DND-41 (cell line): ENCODE measurements at regions not wholly inside any gene's neighbourhood (a gene's known extent, or its start where the extent isn't known, plus 50 kb on each side); places are given as distances from the start of the nearest gene placed in this dataset.

Source experiments
- ATAC-seq: fragments of 200-7000 bp; cut with Tn5 transposase; 3 replicates; pipeline ENCODE4 v1.9.1; 2021; ENCODE audit warnings: low read depth; ENCODE audit not compliant: insufficient read depth
- DNase-seq: peaks from one replicate; pipeline ENCODE4 v3.0.0-alpha.2; 2020
- H2AFZ ChIP-seq: 2 replicates; pipeline ENCODE4 v1.6.0; 2012; ENCODE audit warnings: low read depth, low read length
- H3K27ac ChIP-seq: 2 replicates; pipeline ENCODE4 v1.5.1; 2012; ENCODE audit warnings: low read length, inconsistent platforms
- H3K27me3 ChIP-seq: fragments of 200-600 bp; sonication (generic); 2 replicates; pipeline ENCODE4 v1.6.0; 2012; ENCODE audit warnings: low read length, mild to moderate bottlenecking, inconsistent platforms; ENCODE audit not compliant: insufficient read depth, poor library complexity
- H3K36me3 ChIP-seq: 2 replicates; pipeline ENCODE4 v1.5.1; 2012; ENCODE audit warnings: low read length, inconsistent platforms; ENCODE audit not compliant: insufficient read depth
- H3K4me1 ChIP-seq: 2 replicates; pipeline ENCODE4 v1.5.1; 2012; ENCODE audit warnings: mild to moderate bottlenecking, low read length; ENCODE audit not compliant: insufficient read depth
- H3K4me2 ChIP-seq: 2 replicates; pipeline ENCODE4 v1.6.0; 2012; ENCODE audit warnings: mild to moderate bottlenecking, moderate library complexity, low read length, inconsistent platforms; ENCODE audit not compliant: insufficient read depth
- H3K4me3 ChIP-seq, 2 experiments: fragments of 200-600 bp in 1 of 2; shearing (Covaris generic) in 1 of 2; 2 replicates each; pipeline ENCODE4 v1.5.1; 2012 to 2016; ENCODE audit warnings: inconsistent platforms in 2 of 2, low read length in 2 of 2, mild to moderate bottlenecking in 2 of 2, low read depth in 1 of 2, moderate library complexity in 1 of 2
- H3K79me2 ChIP-seq: 2 replicates; pipeline ENCODE4 v1.6.0; 2012; ENCODE audit warnings: low read length, inconsistent platforms; ENCODE audit not compliant: insufficient read depth
- H3K9ac ChIP-seq: 2 replicates; pipeline ENCODE4 v1.6.0; 2012; ENCODE audit warnings: low read depth, mild to moderate bottlenecking, inconsistent platforms, low read length, moderate library complexity
- H3K9me3 ChIP-seq: 2 replicates; pipeline ENCODE4 v1.5.1; 2012; ENCODE audit warnings: low read length, moderate library complexity, mild to moderate bottlenecking, inconsistent platforms; ENCODE audit not compliant: insufficient read depth, severe bottlenecking
- H4K20me1 ChIP-seq: 2 replicates; pipeline ENCODE4 v1.6.0; 2012; ENCODE audit warnings: low read length; ENCODE audit not compliant: insufficient read depth
- EZH2 ChIP-seq: IDR thresholded peaks from 3 replicates; pipeline ENCODE4 v1.6.1; 2012; ENCODE audit warnings: borderline replicate concordance, low read depth, mild to moderate bottlenecking, moderate library complexity, low read length, inconsistent platforms; ENCODE audit not compliant: severe bottlenecking
- TF ChIP-seq, protein P1 (sequence below): IDR thresholded peaks from 2 replicates; pipeline ENCODE4 v1.5.1; 2012; ENCODE audit warnings: borderline replicate concordance, low read length, moderate library complexity, mild to moderate bottlenecking; ENCODE audit not compliant: poor library complexity, severe bottlenecking; ENCODE audit errors: extremely low read depth

DNA sequence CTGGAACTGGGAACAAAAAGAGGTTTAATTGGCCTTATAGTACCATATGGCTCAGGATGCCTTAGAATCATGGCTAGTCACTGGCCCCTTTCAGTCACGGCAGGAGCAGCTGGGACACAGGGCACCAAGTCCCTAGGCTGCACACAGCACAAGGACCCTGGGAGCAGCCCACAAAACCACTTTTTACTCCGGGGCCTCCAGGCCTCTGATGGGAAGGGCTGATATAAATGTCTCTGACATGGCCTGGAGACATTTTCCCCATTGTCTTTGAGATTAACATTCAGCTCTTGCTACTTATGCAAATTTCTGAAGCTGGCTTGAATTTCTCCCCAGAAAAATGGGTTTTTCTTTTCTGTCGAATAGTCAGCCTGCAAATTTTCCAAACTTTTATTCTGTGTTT is 1026.4 kb upstream of the COX7C start:
- Histone ChIP-seq H3K27ac (no peak overlapping the region), H3K36me3 (no peaks in the 10 kb centered on the region), H3K79me2 (no peaks in the 10 kb centered on the region), H3K27me3 (no peaks in the 10 kb centered on the region), H2AFZ (no peak overlapping the region), H4K20me1 (no peaks in the 10 kb centered on the region), H3K4me2 (no peak overlapping the region), H3K4me3 (no peak overlapping the region), H3K4me1 (no peaks in the 10 kb centered on the region), H3K9ac (no peak overlapping the region), H3K9me3 (no peaks in the 10 kb centered on the region)
- ATAC-seq (no peak), DNase-seq (no peak)
- TF ChIP-seq EZH2, result no peak
- TF ChIP-seq, protein P1, sequence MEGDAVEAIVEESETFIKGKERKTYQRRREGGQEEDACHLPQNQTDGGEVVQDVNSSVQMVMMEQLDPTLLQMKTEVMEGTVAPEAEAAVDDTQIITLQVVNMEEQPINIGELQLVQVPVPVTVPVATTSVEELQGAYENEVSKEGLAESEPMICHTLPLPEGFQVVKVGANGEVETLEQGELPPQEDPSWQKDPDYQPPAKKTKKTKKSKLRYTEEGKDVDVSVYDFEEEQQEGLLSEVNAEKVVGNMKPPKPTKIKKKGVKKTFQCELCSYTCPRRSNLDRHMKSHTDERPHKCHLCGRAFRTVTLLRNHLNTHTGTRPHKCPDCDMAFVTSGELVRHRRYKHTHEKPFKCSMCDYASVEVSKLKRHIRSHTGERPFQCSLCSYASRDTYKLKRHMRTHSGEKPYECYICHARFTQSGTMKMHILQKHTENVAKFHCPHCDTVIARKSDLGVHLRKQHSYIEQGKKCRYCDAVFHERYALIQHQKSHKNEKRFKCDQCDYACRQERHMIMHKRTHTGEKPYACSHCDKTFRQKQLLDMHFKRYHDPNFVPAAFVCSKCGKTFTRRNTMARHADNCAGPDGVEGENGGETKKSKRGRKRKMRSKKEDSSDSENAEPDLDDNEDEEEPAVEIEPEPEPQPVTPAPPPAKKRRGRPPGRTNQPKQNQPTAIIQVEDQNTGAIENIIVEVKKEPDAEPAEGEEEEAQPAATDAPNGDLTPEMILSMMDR, result no peak

DNA sequence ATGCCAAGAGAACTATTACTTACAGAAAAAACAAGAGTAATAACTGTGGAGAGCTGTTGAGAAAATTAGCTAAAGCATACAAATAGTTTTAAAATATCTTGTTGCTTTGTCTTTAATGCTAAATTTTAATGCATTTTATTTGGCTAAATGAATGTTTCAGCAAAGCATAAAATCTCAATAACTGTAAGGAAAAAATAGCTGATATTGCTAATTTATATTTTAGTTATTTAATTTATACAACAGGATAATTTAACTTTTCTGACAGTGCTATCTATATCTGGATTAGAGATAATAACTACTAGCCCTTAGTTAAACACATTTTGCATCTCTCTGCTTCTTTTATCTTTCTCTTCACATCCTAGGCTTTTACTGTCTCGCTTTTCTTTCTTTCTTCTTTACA is 1014.9 kb upstream of the COX7C start:
- no peak overlapping the region for H3K4me3 ChIP-seq
- H3K27me3 ChIP-seq, result no peaks in the 10 kb centered on the region
- H3K4me1 ChIP-seq, result no peaks in the 10 kb centered on the region
- no peak for DNase-seq
- TF ChIP-seq, protein P1, result no peak
- no peaks in the 10 kb centered on the region for H3K36me3 ChIP-seq
- no peaks in the 10 kb centered on the region for H3K79me2 ChIP-seq
- ATAC-seq, result no peak
- no peak overlapping the region for H3K4me2 ChIP-seq
- no peak overlapping the region for H3K9ac ChIP-seq
- H4K20me1 ChIP-seq, result no peaks in the 10 kb centered on the region
- no peaks in the 10 kb centered on the region for H3K9me3 ChIP-seq
- no peak overlapping the region for H2AFZ ChIP-seq
- no peak overlapping the region for H3K27ac ChIP-seq

DNA sequence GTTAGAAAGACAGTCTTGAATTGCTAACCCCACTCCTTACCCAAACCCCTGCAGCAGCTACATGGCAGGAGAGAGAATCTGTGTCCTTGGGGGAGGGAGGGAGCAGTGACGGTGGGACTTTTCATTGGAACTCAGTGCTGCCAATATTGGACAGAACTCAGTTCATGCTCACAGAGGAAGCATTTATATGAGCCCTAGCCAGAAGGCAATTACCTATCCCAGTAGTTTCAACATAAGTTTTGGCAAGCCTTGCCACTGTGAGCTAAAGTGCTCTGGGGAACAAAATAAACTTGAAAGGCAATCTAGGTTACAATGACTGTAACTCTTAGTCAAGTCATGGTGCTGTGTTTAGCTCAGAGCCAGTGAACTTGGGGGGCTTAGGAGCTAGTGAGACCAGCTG is 1013.4 kb upstream of the COX7C start:
- no peaks in the 10 kb centered on the region for H3K36me3 ChIP-seq

DNA sequence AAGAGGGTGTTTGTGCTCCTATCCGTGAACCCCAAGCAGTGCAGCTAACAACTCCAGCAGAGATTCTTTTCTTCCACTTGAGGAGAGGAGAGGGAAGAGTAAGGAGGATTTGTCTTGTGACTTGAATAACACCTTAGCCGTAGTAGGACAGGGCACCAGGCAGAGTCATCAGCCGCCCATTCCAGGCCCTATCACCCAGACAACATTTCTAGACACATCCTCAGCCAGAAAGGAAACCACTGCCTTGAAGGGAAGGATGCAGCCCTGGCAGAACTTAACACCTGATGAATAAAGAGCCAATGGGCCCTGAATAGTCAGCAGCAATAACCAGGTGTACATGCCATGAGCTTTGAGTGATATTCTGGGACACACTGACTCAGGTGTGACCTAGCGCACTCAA is 1013.0 kb upstream of the COX7C start:
- no peak for TF ChIP-seq EZH2
- TF ChIP-seq, protein P1, result no peak
- no peak overlapping the region for H2AFZ ChIP-seq
- ATAC-seq (no peak), DNase-seq (no peak)
- H3K9me3 ChIP-seq, result no peaks in the 10 kb centered on the region
- no peak overlapping the region for H3K9ac ChIP-seq
- no peaks in the 10 kb centered on the region for H3K79me2 ChIP-seq
- H3K4me2 ChIP-seq, result no peak overlapping the region
- no peak overlapping the region for H3K4me3 ChIP-seq
- H3K27ac ChIP-seq, result no peak overlapping the region
- H3K36me3 ChIP-seq, result no peaks in the 10 kb centered on the region
- H3K4me1 ChIP-seq, result no peaks in the 10 kb centered on the region
- no peaks in the 10 kb centered on the region for H4K20me1 ChIP-seq
- H3K27me3 ChIP-seq, result no peaks in the 10 kb centered on the region

More for the DNA sequence above, 1013.4 kb upstream of the COX7C start:
- Histone ChIP-seq H3K27me3 (no peaks in the 10 kb centered on the region), H4K20me1 (no peaks in the 10 kb centered on the region), H3K4me2 (no peak overlapping the region), H2AFZ (no peak overlapping the region), H3K79me2 (no peaks in the 10 kb centered on the region), H3K9ac (no peak overlapping the region), H3K27ac (no peak overlapping the region), H3K9me3 (no peaks in the 10 kb centered on the region), H3K4me3 (no peak overlapping the region), H3K4me1 (no peaks in the 10 kb centered on the region)
- DNase-seq, result no peak
- no peak for ATAC-seq
- TF ChIP-seq EZH2, result no peak
- TF ChIP-seq, protein P1, result no peak
